Iris pigment epithelial cell (primary cell): ENCODE measurements at regions not wholly inside any gene's neighbourhood (a gene's known extent, or its start where the extent isn't known, plus 50 kb on each side); places are given as distances from the start of the nearest gene placed in this dataset.

ENCODE experiments used
- DNase-seq: peaks from one replicate; pipeline ENCODE4 v3.0.0-alpha.2; 2011; ENCODE audit warnings: low read depth

DNA sequence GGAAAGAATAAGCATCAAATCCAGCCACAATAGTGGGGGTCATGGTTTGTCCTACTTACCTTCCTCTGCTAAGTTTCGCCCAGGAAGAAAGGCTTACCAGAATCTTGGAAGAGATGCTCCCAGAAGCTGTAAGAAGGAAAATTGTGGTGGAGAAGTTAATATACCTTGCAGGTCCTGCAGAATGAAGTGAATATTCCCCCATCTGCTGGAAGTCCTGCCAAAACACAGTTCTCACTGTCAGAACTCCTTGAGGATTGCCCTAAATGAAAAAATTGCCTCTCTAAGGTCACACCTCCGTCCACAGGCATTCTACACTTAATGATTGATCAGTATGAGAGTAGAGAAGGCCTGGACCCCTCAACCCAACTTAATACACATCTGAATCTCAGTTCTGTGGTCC, 78.4 kb upstream of the RGS21 start:
- DNase-seq: no peak

DNA sequence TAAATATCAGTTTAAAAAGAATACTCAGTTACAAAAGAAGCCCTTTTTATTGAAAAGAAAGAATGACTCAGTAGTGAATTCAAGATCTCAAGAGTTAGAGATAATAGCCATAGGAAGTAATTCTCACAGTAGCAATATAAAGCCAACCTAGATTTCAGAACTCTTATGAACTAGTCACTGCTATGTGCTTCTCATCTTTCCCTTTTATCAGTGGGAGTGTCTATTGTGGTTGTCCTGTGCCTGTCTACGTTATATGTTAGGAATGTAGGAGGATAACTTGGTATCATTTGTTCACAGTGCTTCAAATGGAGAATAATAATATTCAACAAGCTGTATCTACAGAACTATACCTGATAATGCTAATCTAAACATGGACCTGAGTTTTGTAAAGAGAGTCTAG, 73.1 kb upstream of the RGS21 start:
- peak; percentile 59 for DNase-seq

DNA sequence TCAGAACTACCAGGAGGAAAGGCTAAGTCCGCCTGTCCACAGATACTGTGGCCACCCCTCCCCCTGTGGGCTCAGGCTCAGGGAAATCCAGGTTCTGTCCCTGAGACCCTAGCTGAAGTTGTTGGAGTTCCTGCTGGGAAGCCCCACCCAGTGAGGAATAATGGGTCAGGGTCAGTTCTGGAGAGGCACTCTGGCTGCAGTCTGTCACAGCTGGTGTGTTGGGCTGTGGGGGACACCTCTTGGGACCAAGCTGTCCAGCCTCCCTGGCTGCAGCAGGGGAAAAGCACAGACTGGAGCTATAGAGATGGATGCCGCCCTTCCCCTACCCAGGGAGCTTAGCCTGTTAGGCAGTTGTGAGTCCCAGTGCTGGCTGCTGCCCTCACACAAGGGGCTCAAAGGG, 65.1 kb upstream of the RGS21 start:
- no peak for DNase-seq

DNA sequence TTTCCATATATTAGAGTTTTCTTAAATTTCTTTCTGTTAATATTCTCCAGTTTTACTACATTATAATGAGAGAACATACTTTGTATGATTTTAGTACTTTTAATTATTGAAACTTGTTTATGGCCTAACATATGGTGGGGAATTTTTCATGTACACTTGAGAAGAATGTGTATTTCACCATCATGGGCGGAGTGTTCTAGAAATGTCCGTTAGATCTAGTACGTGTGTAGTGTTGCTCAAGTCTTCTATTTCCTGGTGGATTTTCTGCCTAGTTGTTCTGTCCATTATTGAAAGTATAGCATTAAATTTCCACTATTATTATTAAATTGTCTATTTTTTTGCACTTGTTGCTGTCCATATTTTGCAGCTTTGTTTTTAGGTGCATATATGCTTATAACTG, 64.0 kb upstream of the RGS21 start:
- DNase-seq: peak; percentile 83

DNA sequence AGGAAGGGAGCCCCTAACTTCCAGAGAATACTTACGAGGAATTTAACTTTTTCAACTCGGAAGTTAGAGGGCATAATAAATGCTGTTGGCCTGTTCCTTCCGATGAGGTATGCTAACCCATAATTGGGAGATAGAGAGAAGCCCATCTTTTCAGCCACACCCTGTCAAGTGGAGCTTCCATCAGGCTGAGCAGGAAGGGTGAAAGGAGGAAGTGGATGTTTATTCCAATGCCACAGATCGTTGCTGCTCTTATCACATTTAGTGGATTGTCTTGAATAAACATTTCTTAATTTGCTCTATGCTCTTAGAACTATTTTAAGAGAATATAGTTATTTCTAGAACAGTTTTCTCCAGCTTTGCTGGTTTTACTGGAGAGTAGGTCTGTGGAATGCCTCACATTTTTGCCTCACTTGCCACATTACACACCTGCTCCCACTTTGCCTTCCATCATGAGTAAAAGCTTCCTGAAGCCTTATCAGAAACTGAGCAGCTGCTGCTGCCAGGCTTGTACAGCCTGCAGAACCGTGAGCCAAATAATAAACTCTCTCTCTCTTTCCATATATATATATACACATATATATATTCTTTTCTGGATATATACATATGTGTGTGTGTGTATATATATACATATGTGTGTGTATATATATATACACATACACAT, 60.0 kb upstream of the RGS21 start:
- DNase-seq: no peak

DNA sequence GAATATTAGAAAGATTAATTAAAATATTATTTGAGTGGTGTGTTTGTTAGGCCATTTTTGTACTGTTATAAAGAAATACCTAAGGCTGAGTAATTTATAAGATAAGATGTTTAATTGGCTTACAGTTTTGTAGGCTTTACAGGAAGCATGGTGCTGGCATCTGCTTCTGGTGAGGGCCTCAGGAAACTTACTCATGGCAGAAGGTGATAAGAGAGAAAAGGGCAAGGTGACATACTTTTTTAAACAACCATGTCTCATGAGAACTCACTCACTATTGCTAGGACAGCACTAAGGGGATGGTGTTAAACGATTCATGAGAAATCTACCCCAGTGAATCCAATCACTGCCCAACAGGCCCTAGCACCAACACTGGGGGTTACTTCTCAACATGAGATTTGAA, 56.7 kb upstream of the RGS21 start:
- peak; percentile 25 for DNase-seq

DNA sequence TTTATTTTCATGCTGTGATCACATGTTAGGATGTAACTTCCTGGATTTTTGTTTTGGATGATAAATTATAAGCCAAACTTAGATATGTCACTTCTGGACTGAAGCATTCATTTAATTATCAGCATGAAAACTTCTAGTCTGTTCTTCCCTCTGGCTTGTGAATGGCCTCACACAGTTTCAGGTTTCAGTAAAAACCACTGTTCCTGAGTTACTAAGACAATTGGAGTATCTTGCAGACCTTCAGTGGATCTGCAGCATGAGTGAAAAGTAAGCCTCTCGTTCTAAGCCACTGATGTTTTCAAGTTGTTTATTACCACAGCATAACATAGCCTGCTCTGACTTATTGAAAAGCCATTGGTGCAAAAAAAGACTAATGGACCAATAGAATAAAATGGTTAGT, 55.3 kb upstream of the RGS21 start:
- DNase-seq: no peak

DNA sequence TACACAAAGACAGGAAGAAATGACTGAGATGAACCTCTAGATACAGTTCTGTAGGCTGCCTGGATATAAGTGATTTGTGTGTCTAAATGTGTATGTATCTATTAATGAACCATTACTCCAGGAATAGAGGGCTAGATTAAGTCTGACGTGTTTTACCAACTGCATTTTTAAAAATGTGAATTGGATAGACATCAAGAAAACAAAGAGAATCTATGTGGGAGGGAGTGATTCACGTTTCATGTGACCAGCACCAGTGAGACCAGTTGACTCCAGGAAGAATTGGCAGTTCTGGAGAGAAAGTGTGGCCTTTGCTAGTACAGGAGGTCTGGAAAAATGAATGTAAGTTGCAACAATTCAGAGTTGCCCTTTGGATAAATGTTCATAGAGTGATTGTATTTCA, 53.4 kb upstream of the RGS21 start:
- DNase-seq: peak; percentile 86

DNA sequence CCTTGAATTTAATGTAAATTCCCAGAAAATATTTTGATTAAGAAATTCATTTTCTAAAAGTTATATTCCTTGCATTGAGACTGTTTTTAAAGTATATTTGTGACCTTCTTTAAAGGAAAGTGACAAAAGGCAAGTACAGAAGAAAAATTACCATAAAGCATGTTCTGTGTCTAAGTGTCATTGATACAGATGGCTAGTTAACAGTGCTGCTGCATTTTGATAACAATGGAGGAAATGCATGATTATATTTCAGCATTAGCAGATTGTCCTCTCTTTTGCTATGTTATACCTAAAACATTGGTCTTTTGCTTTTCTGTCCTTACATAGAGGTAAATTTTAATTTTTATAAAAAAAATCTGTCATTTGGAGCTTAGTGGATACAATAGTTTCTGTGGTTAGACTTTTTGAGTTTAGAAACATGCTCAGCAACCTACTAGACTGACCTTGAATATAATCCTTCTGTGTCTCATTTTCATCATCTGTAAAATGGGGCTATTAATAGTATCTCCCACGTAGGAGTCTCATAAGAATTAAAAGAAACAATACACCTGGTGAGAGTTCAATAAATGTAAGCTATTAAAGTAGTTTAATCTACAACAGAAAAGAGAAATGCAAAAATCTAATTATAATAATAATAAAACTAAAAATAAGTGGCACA, 51.1 kb upstream of the RGS21 start:
- DNase-seq: no peak

DNA sequence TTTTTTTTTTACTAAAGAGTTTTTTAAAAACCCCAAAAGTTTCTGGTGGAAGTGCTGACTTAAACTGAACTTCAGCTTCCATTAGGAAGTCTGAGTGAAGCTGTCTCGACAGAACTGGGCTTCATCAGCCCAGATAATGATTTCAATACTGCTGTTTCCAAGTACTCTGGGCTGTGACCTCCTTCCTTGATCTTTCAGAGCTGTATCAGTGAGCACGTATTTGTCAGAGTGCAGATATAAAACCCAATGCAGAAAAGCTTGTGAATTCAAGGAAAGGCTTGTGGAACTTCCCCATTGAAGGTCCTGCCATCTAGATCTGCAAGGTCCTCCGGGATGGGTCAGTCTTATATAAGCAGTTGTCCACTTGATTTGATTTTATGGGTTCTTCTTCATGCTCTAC, 50.1 kb upstream of the RGS21 start:
- no peak for DNase-seq
